Right forelimb (tissue), 1 donor: ENCODE measurements at regions not wholly inside any gene's neighbourhood (a gene's known extent, or its start where the extent isn't known, plus 50 kb on each side); places are given as distances from the start of the nearest gene placed in this dataset.

Experiments used
- DNase-seq: peaks from one replicate; pipeline ENCODE4 v3.0.0-alpha.2; 2018

GRCh38 chr9:16025627-16026026 lies 472.8 kb downstream of the CCDC171 start:
- no peak for DNase-seq

- no peak for DNase-seq
These were observed 474.0 kb downstream of the CCDC171 start for GRCh38 chr9:16026886-16027285.

GRCh38 chr9:16028548-16028947 lies 475.7 kb downstream of the CCDC171 start:
- no peak for DNase-seq

- no peak for DNase-seq
These were observed 476.3 kb downstream of the CCDC171 start for GRCh38 chr9:16029046-16029615.

- DNase-seq, result no peak
These were observed 477.0 kb downstream of the CCDC171 start for GRCh38 chr9:16029796-16030363.

GRCh38 chr9:16030528-16031185 lies 477.8 kb downstream of the CCDC171 start:
- no peak for DNase-seq

GRCh38 chr9:16031486-16031885 lies 478.6 kb downstream of the CCDC171 start:
- no peak for DNase-seq

- DNase-seq, result no peak
These were observed 479.1 kb downstream of the CCDC171 start for GRCh38 chr9:16031971-16032370.

- DNase-seq, result no peak
These were observed 480.0 kb downstream of the CCDC171 start for GRCh38 chr9:16032799-16033198.

- DNase-seq, result no peak
These were observed 480.4 kb downstream of the CCDC171 start for GRCh38 chr9:16033253-16033652.

- DNase-seq, result no peak
These were observed 481.3 kb downstream of the CCDC171 start for GRCh38 chr9:16033921-16034691.

- no peak for DNase-seq
These were observed 486.6 kb downstream of the CCDC171 start for GRCh38 chr9:16039218-16039987.

- DNase-seq, result no peak
These were observed 487.3 kb downstream of the CCDC171 start for GRCh38 chr9:16039988-16040761.

GRCh38 chr9:16043756-16044578 lies 491.1 kb downstream of the CCDC171 start:
- DNase-seq, result no peak

- DNase-seq, result no peak
These were observed 491.7 kb downstream of the CCDC171 start for GRCh38 chr9:16044579-16044881.

GRCh38 chr9:16045651-16046280 lies 492.9 kb downstream of the CCDC171 start:
- DNase-seq, result no peak

GRCh38 chr9:16046713-16047112 lies 493.9 kb downstream of the CCDC171 start:
- DNase-seq, result no peak

- DNase-seq, result no peak
These were observed 495.3 kb downstream of the CCDC171 start for GRCh38 chr9:16048129-16048528.

- DNase-seq, result no peak
These were observed 499.3 kb downstream of the CCDC171 start for GRCh38 chr9:16052146-16052545.

- no peak for DNase-seq
These were observed 500.1 kb downstream of the CCDC171 start for GRCh38 chr9:16052757-16053530.
